Mesothelial cell of epicardium (in vitro differentiated cells): ENCODE measurements at regions not wholly inside any gene's neighbourhood (a gene's known extent, or its start where the extent isn't known, plus 50 kb on each side); places are given as distances from the start of the nearest gene placed in this dataset.

Experiments
- DNase-seq, 2 experiments: peaks; one replicate each; pipeline ENCODE4 v3.0.0; 2021; ENCODE audit warnings: low spot score in 2 of 2; ENCODE audit not compliant: unreplicated experiment in 2 of 2
- H3K27ac Mint-ChIP-seq: 2 replicates; pipeline ENCODE4 v1.8.0; 2021; ENCODE audit warnings: mixed read lengths
- H3K27me3 Mint-ChIP-seq: 2 replicates; pipeline ENCODE4 v1.8.0; 2021; ENCODE audit warnings: low read depth, mixed read lengths
- H3K36me3 Mint-ChIP-seq: 2 replicates; pipeline ENCODE4 v1.8.0; 2021; ENCODE audit warnings: mixed read lengths
- H3K4me1 Mint-ChIP-seq: 2 replicates; pipeline ENCODE4 v1.8.0; 2021; ENCODE audit warnings: mixed read lengths
- H3K4me3 Mint-ChIP-seq: 2 replicates; pipeline ENCODE4 v1.8.0; 2021; ENCODE audit warnings: mild to moderate bottlenecking, moderate library complexity, mixed read lengths
- H3K9me3 Mint-ChIP-seq: 2 replicates; pipeline ENCODE4 v1.8.0; 2021; ENCODE audit warnings: mixed read lengths
- CTCF ChIP-seq: fragments of 200-600 bp; sonication (generic); IDR thresholded peaks from one replicate; pipeline ENCODE4 v1.5.0; 2021; ENCODE audit warnings: antibody characterized with exemption; ENCODE audit not compliant: unreplicated experiment

GRCh38 chr2:52880872-52881271 is 886.7 kb upstream of the CHAC2 start:
- DNase-seq, result no peak
- Mint-ChIP-seq H3K9me3 (no peaks in the 10 kb centered on the region), H3K27ac (no peak overlapping the region), H3K36me3 (no peaks in the 10 kb centered on the region), H3K27me3 (peaks cover 3% of the 10 kb centered on the region), H3K4me1 (no peaks in the 10 kb centered on the region), H3K4me3 (no peak overlapping the region)
- TF ChIP-seq CTCF, result no peak

DNA sequence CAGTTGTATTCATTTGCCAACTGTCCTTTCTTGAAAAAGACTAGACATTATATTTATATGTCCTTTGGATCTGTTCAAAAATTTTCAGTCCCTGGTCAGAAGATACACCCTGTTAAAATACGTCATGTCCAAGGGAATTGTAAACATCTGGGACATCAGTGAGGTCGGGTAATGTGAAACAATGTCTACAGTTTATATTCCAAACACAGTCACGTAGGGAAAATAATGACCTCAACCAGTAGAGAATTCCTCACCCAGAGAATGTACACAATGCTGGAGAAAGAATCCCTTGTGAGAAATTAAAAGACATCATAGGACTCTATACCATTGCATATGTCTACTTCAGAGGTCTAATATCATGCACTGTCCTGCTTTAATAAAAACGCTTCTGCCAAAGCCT is 888.0 kb upstream of the CHAC2 start:
- Mint-ChIP-seq H3K4me1 (no peaks in the 10 kb centered on the region), H3K27me3 (peaks cover 3% of the 10 kb centered on the region), H3K27ac (no peak overlapping the region), H3K36me3 (no peaks in the 10 kb centered on the region), H3K4me3 (no peak overlapping the region), H3K9me3 (no peaks in the 10 kb centered on the region)
- DNase-seq, result no peak
- no peak for TF ChIP-seq CTCF

- Mint-ChIP-seq H3K36me3 (no peaks in the 10 kb centered on the region), H3K4me3 (no peak overlapping the region), H3K27ac (no peak overlapping the region), H3K27me3 (peaks cover 3% of the 10 kb centered on the region), H3K9me3 (no peaks in the 10 kb centered on the region), H3K4me1 (no peaks in the 10 kb centered on the region)
- TF ChIP-seq CTCF, result no peak
- DNase-seq, result no peak
Measured at GRCh38 chr2:52877703-52878102, 889.9 kb upstream of the CHAC2 start.

DNA sequence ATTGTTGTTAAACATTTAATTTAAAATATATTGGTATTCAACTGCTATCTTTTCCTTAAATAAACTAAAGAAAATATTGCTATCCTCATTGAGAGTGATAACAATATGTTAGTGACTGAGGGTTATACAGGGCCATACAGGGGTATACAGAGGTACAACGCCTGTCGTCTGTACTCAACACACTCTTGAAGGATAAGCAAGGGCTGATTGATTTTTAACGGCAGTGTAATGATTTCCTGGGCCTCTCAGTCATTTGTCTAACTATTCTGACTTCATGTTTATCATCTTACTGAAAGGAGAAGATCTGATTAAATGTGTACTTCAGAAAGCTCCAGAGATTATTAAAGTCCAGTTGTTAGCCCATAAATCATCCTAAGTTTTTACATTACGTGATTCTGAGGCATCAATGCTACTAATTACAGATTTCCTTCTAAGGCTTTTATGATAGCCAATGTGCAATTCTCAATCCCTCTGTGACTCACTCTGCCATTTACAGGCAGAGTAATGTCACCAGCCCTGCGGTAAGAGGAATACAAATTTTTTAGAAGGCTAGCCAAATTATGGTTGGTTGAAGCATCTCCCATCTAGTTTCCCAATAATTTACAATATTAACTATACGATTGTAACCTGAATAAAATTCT is 893.0 kb upstream of the CHAC2 start:
- no peaks in the 10 kb centered on the region for H3K9me3 Mint-ChIP-seq

GRCh38 chr2:52862801-52863200 is 904.8 kb upstream of the CHAC2 start:
- peaks cover 10% of the 10 kb centered on the region for H3K4me1 Mint-ChIP-seq
- H3K27ac Mint-ChIP-seq, result no peak overlapping the region
- no peak for DNase-seq
- H3K27me3 Mint-ChIP-seq, result no peaks in the 10 kb centered on the region
- H3K9me3 Mint-ChIP-seq, result no peaks in the 10 kb centered on the region
- no peaks in the 10 kb centered on the region for H3K36me3 Mint-ChIP-seq
- no peak overlapping the region for H3K4me3 Mint-ChIP-seq
- TF ChIP-seq CTCF, result no peak

More for the DNA sequence above, 893.0 kb upstream of the CHAC2 start:
- Mint-ChIP-seq H3K27ac (no peak overlapping the region), H3K4me1 (no peaks in the 10 kb centered on the region), H3K4me3 (no peak overlapping the region), H3K27me3 (peaks cover 3% of the 10 kb centered on the region), H3K36me3 (no peaks in the 10 kb centered on the region)
- TF ChIP-seq CTCF, result no peak
- no peak for DNase-seq

DNA sequence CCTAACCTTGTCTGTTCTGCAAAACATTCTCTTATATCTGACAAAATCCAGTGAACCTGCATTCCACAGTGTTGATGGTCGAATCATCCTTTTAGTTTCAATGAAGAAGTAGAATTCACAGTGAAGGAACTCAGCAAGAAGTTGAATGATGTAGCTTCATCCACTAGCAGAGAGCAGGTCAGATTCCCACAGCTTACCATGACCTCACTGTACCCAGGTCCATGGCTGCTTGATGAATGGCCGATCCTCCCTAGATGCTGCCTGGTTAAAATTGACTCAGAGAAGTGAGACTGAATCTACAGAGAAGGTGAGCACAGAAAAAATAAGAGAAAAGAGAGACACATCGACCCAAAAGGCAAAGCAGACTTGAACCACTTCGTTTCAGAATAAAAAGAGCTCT is 906.0 kb upstream of the CHAC2 start:
- peaks cover 3% of the 10 kb centered on the region for H3K4me1 Mint-ChIP-seq
- H3K27ac Mint-ChIP-seq, result no peak overlapping the region
- H3K9me3 Mint-ChIP-seq, result no peaks in the 10 kb centered on the region
- H3K36me3 Mint-ChIP-seq, result no peaks in the 10 kb centered on the region
- no peak for DNase-seq
- H3K27me3 Mint-ChIP-seq, result no peaks in the 10 kb centered on the region
- no peak for TF ChIP-seq CTCF
- no peak overlapping the region for H3K4me3 Mint-ChIP-seq
